HL-60 (cell line): ENCODE measurements at regions not wholly inside any gene's neighbourhood (a gene's known extent, or its start where the extent isn't known, plus 50 kb on each side); places are given as distances from the start of the nearest gene placed in this dataset.
"Not testable (repeated sequence)": the region's sequence is repeated elsewhere in the genome, so short reads cannot be mapped to it uniquely, and the experiment has no call there.

Experiments
- POLR2AphosphoS5 ChIP-seq: IDR thresholded peaks from 2 replicates; pipeline ENCODE4 v1.6.1; 2012; ENCODE audit warnings: low read depth
- TF ChIP-seq, protein P1 (sequence below): IDR thresholded peaks from one replicate; pipeline ENCODE4 v1.5.1; 2011; ENCODE audit warnings: low read length, control low read depth, inconsistent platforms; ENCODE audit not compliant: insufficient read depth

DNA sequence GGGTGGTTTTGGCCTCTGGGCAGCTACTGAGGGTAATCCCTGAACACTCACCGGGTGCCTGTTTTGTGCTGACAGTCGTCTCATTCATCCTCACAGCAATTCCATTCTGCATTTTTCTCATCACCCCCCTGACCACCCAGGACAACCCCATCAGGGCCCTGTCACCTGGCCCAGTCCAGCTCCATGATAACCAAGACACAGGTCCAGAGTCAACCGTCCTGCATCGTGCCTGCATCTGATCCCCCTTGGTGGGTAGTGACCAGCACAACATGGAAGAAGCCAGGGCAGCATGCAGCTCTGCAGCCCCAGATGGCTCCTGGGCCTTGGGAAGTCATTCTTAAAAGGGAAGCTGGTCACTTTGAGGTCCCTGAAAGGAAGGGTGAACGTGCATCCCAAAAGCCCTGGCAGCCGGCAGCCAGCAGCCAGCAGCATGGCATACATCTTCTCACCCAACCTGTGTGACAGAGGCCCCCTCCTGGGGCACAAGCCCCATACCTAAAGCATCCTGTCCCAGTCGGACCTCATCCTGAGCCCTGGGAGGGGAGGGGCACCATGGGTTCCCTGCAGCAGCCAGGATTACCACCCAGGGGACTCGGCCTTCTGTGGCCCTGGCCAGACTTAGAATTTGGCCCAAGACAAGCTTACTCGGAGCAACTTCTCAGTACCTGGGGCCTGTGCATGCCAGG lies 574.2 kb downstream of the CWH43 start:
- TF ChIP-seq, protein P1, sequence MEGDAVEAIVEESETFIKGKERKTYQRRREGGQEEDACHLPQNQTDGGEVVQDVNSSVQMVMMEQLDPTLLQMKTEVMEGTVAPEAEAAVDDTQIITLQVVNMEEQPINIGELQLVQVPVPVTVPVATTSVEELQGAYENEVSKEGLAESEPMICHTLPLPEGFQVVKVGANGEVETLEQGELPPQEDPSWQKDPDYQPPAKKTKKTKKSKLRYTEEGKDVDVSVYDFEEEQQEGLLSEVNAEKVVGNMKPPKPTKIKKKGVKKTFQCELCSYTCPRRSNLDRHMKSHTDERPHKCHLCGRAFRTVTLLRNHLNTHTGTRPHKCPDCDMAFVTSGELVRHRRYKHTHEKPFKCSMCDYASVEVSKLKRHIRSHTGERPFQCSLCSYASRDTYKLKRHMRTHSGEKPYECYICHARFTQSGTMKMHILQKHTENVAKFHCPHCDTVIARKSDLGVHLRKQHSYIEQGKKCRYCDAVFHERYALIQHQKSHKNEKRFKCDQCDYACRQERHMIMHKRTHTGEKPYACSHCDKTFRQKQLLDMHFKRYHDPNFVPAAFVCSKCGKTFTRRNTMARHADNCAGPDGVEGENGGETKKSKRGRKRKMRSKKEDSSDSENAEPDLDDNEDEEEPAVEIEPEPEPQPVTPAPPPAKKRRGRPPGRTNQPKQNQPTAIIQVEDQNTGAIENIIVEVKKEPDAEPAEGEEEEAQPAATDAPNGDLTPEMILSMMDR = not testable (repeated sequence)
- TF ChIP-seq POLR2AphosphoS5 = not testable (repeated sequence)
